Liver (tissue), 8 donors: ENCODE measurements at regions not wholly inside any gene's neighbourhood (a gene's known extent, or its start where the extent isn't known, plus 50 kb on each side); places are given as distances from the start of the nearest gene placed in this dataset.

Experiments used
- DNase-seq: peaks from one replicate; pipeline ENCODE4 v3.0.0-alpha.2; 2017; ENCODE audit warnings: low spot score
- H3K27ac ChIP-seq, 2 donors: one replicate each; pipeline ENCODE4 v1.7.0; 2013; ENCODE audit warnings: inconsistent platforms in 2 of 2, low read length in 2 of 2, control low read depth in 1 of 2, low read depth in 1 of 2, mild to moderate bottlenecking in 1 of 2
- H3K27me3 ChIP-seq, 4 donors: one replicate each; pipeline versions ENCODE4 v1.6.1 to v1.7.0; 2013; ENCODE audit warnings: low read length in 3 of 4, inconsistent platforms in 1 of 4, mild to moderate bottlenecking in 1 of 4, moderate library complexity in 1 of 4; ENCODE audit not compliant: control insufficient read depth in 4 of 4, insufficient read depth in 4 of 4
- H3K36me3 ChIP-seq, 4 donors: one replicate each; pipeline versions ENCODE4 v1.6.1 to v1.7.0; 2013; ENCODE audit warnings: low read length in 3 of 4, mild to moderate bottlenecking in 3 of 4, low read depth in 1 of 4, moderate library complexity in 1 of 4; ENCODE audit not compliant: control insufficient read depth in 4 of 4, insufficient read depth in 3 of 4
- H3K4me1 ChIP-seq, 4 donors: one replicate each; pipeline versions ENCODE4 v1.6.1 to v1.7.0; 2013; ENCODE audit warnings: low read length in 3 of 4, mild to moderate bottlenecking in 3 of 4, moderate library complexity in 1 of 4; ENCODE audit not compliant: control insufficient read depth in 4 of 4, insufficient read depth in 4 of 4
- H3K4me3 ChIP-seq, 3 donors: one replicate each; pipeline versions ENCODE4 v1.6.1 to v1.7.0; 2013; ENCODE audit warnings: low read length in 3 of 3, control low read depth in 1 of 3, low read depth in 1 of 3, mild to moderate bottlenecking in 1 of 3
- H3K9ac ChIP-seq, 2 donors: one replicate each; pipeline ENCODE4 v1.7.0; 2013; ENCODE audit warnings: low read length in 2 of 2, mild to moderate bottlenecking in 2 of 2, moderate library complexity in 2 of 2, control low read depth in 1 of 2, low read depth in 1 of 2
- H3K9me3 ChIP-seq, 4 donors: one replicate each; pipeline versions ENCODE4 v1.6.1 to v1.7.0; 2013; ENCODE audit warnings: low read length in 3 of 4; ENCODE audit not compliant: control insufficient read depth in 4 of 4
- EGR1 ChIP-seq, 2 donors: IDR thresholded peaks; 2 replicates each; pipeline ENCODE4 v1.6.1; 2016 to 2018; ENCODE audit warnings: antibody characterized with exemption in 2 of 2, low read depth in 2 of 2
- FOXA2 ChIP-seq: IDR thresholded peaks from 2 replicates; pipeline ENCODE4 v1.6.1; 2016; ENCODE audit warnings: antibody characterized with exemption
- GABPA ChIP-seq, 2 donors: IDR thresholded peaks in 1 of 2; conservative IDR thresholded peaks in 1 of 2; 2 replicates each; pipeline ENCODE4 v1.6.1; 2016; ENCODE audit warnings: antibody characterized with exemption in 2 of 2, mild to moderate bottlenecking in 1 of 2, moderate library complexity in 1 of 2
- HNF4A ChIP-seq, 2 donors: conservative IDR thresholded peaks; 2 replicates each; pipeline ENCODE4 v1.6.1; 2016; ENCODE audit warnings: antibody characterized with exemption in 2 of 2, mild to moderate bottlenecking in 2 of 2
- JUND ChIP-seq, 2 donors: IDR thresholded peaks; 2 replicates each; pipeline ENCODE4 v1.6.1; 2016; ENCODE audit warnings: antibody characterized with exemption in 2 of 2
- NR2F2 ChIP-seq: IDR thresholded peaks from 2 replicates; pipeline ENCODE4 v1.6.1; 2016; ENCODE audit warnings: antibody characterized with exemption
- RAD21 ChIP-seq, 2 donors: IDR thresholded peaks; 2 replicates each; pipeline ENCODE4 v1.6.1; 2016; ENCODE audit warnings: antibody characterized with exemption in 2 of 2, mild to moderate bottlenecking in 2 of 2
- RXRA ChIP-seq, 2 donors: IDR thresholded peaks; 2 replicates each; pipeline ENCODE4 v1.6.1; 2017 to 2018; ENCODE audit warnings: antibody characterized with exemption in 2 of 2, mild to moderate bottlenecking in 1 of 2
- SP1 ChIP-seq: IDR thresholded peaks from 2 replicates; pipeline ENCODE4 v1.6.1; 2018; ENCODE audit warnings: antibody characterized with exemption, mild to moderate bottlenecking
- YY1 ChIP-seq: IDR thresholded peaks from 2 replicates; pipeline ENCODE4 v1.6.1; 2016; ENCODE audit warnings: antibody characterized with exemption, mild to moderate bottlenecking
- WGBS: extraction: QIAGEN DNeasy Blood & Tissue Kit; methylation state at CpG from one replicate; pipeline ENCODE4 v1.1.7; 2013; 5-methylcytosine and 5-hydroxymethylcytosine counted together
- TF ChIP-seq, protein P1 (sequence below): IDR thresholded peaks from 2 replicates; pipeline ENCODE4 v1.6.1; 2016; ENCODE audit warnings: antibody characterized with exemption, mild to moderate bottlenecking
- TF ChIP-seq, protein P2 (sequence below): IDR thresholded peaks from 2 replicates; pipeline ENCODE4 v1.6.1; 2016; ENCODE audit warnings: antibody characterized with exemption
- TF ChIP-seq, protein P3 (sequence below): IDR thresholded peaks from 2 replicates; pipeline ENCODE4 v1.6.1; 2016; ENCODE audit warnings: antibody characterized with exemption
- TF ChIP-seq, protein P4 (sequence below): fragments of 150-350 bp; IDR thresholded peaks from 2 replicates; pipeline ENCODE4 v1.5.1; 2017; ENCODE audit warnings: improper control_type of control experiment, low read depth, low read length; ENCODE audit not compliant: missing input control
- TF ChIP-seq, protein P5 (sequence below): IDR thresholded peaks from 2 replicates; pipeline ENCODE4 v1.6.1; 2016; ENCODE audit warnings: antibody characterized with exemption
- donor health status: healthy.
- donor health status: healthy.
- donor health status: healthy.
- donor health status: healthy.
- donor health status: healthy.

DNA sequence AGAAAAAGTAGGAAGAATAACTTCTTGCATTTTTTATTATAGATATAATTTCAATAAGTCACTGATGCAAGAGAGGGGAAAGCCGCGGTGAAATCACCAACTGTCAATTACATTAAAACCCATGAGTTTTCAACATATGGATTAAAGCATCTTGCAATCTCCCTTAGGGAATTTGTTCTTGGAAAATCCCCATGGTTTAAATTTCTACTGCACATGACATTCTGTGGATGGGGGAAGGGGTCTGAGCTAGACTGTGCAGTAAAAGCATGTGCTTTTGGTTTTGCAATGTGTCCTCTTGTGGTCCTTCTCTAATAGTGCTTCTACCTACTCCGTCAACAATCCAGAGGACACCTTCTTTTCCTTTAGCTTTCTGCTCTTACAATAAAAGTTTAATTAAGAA lies 894.0 kb downstream of the DCDC2C start:
- no peak overlapping the region for H3K9ac ChIP-seq
- H3K27me3 ChIP-seq, result no peaks in the 10 kb centered on the region
- H3K36me3 ChIP-seq, result no peaks in the 10 kb centered on the region
- TF ChIP-seq RAD21 (IDR thresholded peaks at IDR 0.05), result no peak
- TF ChIP-seq HNF4A (conservative IDR thresholded peaks at IDR 0.05), result no peak
- no peak for TF ChIP-seq JUND (IDR thresholded peaks at IDR 0.05)
- TF ChIP-seq GABPA (IDR thresholded peaks at IDR 0.05 in 1 of 2, conservative IDR thresholded peaks at IDR 0.05 in 1 of 2), result no peak
- 75% methylated on average over 3 of the region's 3 CpGs for WGBS
- H3K4me3 ChIP-seq, result no peak overlapping the region
- no peak for DNase-seq
- no peaks in the 10 kb centered on the region for H3K9me3 ChIP-seq
- no peaks in the 10 kb centered on the region for H3K4me1 ChIP-seq
- no peak overlapping the region for H3K27ac ChIP-seq

DNA sequence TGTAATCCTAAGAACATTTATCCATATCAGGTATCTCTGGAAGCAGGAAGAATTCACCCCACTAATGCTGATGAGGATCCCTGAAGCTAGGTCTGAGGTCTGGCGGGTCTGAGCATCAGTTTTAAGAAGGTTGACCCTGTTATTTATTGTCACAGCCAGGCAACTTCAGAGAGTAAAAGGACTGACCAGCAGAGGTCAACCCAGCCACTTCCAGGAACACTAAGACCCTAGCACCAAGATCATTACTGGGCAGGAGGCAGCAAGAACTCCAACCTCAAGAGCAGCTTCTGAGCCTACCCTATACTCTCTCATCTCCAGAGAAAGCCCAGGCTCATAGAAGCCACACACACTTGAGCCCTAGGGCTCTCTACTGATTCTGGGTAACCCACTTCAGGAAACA lies 901.4 kb downstream of the DCDC2C start:
- Histone ChIP-seq H3K36me3 (no peaks in the 10 kb centered on the region), H3K9ac (no peak overlapping the region), H3K4me1 (no peaks in the 10 kb centered on the region), H3K27ac (no peak overlapping the region), H3K9me3 (no peaks in the 10 kb centered on the region), H3K27me3 (no peaks in the 10 kb centered on the region), H3K4me3 (no peak overlapping the region)
- no peak for TF ChIP-seq EGR1 (IDR thresholded peaks at IDR 0.05; ENCODE audit: low read depth in 2 of 2)
- TF ChIP-seq YY1, result no peak
- TF ChIP-seq, protein P1, sequence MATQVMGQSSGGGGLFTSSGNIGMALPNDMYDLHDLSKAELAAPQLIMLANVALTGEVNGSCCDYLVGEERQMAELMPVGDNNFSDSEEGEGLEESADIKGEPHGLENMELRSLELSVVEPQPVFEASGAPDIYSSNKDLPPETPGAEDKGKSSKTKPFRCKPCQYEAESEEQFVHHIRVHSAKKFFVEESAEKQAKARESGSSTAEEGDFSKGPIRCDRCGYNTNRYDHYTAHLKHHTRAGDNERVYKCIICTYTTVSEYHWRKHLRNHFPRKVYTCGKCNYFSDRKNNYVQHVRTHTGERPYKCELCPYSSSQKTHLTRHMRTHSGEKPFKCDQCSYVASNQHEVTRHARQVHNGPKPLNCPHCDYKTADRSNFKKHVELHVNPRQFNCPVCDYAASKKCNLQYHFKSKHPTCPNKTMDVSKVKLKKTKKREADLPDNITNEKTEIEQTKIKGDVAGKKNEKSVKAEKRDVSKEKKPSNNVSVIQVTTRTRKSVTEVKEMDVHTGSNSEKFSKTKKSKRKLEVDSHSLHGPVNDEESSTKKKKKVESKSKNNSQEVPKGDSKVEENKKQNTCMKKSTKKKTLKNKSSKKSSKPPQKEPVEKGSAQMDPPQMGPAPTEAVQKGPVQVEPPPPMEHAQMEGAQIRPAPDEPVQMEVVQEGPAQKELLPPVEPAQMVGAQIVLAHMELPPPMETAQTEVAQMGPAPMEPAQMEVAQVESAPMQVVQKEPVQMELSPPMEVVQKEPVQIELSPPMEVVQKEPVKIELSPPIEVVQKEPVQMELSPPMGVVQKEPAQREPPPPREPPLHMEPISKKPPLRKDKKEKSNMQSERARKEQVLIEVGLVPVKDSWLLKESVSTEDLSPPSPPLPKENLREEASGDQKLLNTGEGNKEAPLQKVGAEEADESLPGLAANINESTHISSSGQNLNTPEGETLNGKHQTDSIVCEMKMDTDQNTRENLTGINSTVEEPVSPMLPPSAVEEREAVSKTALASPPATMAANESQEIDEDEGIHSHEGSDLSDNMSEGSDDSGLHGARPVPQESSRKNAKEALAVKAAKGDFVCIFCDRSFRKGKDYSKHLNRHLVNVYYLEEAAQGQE, result no peak
- TF ChIP-seq SP1, result no peak
- TF ChIP-seq, protein P2, sequence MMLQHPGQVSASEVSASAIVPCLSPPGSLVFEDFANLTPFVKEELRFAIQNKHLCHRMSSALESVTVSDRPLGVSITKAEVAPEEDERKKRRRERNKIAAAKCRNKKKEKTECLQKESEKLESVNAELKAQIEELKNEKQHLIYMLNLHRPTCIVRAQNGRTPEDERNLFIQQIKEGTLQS, result no peak
- TF ChIP-seq RAD21 (IDR thresholded peaks at IDR 0.05), result no peak
- TF ChIP-seq GABPA (IDR thresholded peaks at IDR 0.05 in 1 of 2, conservative IDR thresholded peaks at IDR 0.05 in 1 of 2), result no peak
- TF ChIP-seq, protein P3, sequence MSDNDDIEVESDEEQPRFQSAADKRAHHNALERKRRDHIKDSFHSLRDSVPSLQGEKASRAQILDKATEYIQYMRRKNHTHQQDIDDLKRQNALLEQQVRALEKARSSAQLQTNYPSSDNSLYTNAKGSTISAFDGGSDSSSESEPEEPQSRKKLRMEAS, result no peak
- no peak for TF ChIP-seq JUND (IDR thresholded peaks at IDR 0.05)
- no peak for TF ChIP-seq RXRA (IDR thresholded peaks at IDR 0.05)
- no peak for TF ChIP-seq NR2F2
- no peak for TF ChIP-seq FOXA2
- TF ChIP-seq, protein P4, sequence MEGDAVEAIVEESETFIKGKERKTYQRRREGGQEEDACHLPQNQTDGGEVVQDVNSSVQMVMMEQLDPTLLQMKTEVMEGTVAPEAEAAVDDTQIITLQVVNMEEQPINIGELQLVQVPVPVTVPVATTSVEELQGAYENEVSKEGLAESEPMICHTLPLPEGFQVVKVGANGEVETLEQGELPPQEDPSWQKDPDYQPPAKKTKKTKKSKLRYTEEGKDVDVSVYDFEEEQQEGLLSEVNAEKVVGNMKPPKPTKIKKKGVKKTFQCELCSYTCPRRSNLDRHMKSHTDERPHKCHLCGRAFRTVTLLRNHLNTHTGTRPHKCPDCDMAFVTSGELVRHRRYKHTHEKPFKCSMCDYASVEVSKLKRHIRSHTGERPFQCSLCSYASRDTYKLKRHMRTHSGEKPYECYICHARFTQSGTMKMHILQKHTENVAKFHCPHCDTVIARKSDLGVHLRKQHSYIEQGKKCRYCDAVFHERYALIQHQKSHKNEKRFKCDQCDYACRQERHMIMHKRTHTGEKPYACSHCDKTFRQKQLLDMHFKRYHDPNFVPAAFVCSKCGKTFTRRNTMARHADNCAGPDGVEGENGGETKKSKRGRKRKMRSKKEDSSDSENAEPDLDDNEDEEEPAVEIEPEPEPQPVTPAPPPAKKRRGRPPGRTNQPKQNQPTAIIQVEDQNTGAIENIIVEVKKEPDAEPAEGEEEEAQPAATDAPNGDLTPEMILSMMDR, result no peak
- TF ChIP-seq, protein P5, sequence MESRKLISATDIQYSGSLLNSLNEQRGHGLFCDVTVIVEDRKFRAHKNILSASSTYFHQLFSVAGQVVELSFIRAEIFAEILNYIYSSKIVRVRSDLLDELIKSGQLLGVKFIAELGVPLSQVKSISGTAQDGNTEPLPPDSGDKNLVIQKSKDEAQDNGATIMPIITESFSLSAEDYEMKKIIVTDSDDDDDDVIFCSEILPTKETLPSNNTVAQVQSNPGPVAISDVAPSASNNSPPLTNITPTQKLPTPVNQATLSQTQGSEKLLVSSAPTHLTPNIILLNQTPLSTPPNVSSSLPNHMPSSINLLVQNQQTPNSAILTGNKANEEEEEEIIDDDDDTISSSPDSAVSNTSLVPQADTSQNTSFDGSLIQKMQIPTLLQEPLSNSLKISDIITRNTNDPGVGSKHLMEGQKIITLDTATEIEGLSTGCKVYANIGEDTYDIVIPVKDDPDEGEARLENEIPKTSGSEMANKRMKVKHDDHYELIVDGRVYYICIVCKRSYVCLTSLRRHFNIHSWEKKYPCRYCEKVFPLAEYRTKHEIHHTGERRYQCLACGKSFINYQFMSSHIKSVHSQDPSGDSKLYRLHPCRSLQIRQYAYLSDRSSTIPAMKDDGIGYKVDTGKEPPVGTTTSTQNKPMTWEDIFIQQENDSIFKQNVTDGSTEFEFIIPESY, result no peak
- DNase-seq, result no peak
- 74% methylated on average over 1 of the region's 1 CpG for WGBS
